ENCODE measurements at regions not wholly inside any gene's neighbourhood (a gene's known extent, or its start where the extent isn't known, plus 50 kb on each side); places are given as distances from the start of the nearest gene placed in this dataset.

GRCh38 chr9:106314476-106314875, 548.5 kb upstream of the ZNF462 start:
- TF ChIP-seq, protein P1, sequence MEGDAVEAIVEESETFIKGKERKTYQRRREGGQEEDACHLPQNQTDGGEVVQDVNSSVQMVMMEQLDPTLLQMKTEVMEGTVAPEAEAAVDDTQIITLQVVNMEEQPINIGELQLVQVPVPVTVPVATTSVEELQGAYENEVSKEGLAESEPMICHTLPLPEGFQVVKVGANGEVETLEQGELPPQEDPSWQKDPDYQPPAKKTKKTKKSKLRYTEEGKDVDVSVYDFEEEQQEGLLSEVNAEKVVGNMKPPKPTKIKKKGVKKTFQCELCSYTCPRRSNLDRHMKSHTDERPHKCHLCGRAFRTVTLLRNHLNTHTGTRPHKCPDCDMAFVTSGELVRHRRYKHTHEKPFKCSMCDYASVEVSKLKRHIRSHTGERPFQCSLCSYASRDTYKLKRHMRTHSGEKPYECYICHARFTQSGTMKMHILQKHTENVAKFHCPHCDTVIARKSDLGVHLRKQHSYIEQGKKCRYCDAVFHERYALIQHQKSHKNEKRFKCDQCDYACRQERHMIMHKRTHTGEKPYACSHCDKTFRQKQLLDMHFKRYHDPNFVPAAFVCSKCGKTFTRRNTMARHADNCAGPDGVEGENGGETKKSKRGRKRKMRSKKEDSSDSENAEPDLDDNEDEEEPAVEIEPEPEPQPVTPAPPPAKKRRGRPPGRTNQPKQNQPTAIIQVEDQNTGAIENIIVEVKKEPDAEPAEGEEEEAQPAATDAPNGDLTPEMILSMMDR (IDR thresholded peaks at IDR 0.05): no peak
- no peaks in the 10 kb centered on the region for H3K36me3 ChIP-seq
- no peaks in the 10 kb centered on the region for H3K27me3 ChIP-seq (ENCODE audit: low read depth)
- no peak overlapping the region for H3K27ac ChIP-seq
- no peak overlapping the region for H3K4me3 ChIP-seq
- intact Hi-C loops (cut with DNase I): no loop called here
- no peaks in the 10 kb centered on the region for H3K9me3 ChIP-seq
- DNase-seq: no peak
- ATAC-seq: no peak
- no peaks in the 10 kb centered on the region for H3K4me1 ChIP-seq

DNA sequence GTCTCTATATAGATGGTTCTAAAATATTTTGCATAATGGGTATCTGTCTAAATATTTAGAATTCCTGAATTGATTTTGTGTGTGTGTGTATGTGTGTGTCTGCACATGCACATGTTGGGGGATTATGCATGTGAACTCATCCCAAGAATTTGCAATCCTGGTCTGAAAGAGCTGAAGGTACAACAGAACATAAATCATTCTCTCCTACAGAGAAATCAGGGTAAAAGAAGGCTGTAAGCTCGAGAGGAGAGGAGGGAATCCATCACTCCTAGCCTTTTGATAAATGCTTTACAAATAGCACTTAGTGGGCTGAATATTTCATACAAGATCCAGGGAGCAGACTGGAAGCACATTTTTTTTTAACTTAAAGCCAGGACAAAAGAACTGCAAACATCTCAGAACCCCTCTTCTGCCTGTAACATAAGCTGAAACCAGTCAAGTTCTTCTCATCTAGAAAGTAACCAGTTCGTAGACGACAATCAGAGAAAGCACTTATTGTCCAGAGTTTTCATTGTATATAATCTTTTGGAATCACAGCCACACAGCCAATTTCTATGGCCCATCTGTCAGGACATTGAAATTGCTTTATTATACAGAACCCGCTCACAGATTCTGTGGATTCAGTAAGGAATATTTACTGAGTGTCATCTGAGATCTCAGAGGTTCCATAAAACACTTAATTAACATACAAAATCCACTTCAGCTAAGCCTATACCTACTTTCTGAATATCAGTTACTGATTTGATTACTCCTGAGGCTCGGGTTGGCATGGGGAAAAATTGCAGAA, 541.4 kb upstream of the ZNF462 start:
- Histone ChIP-seq H3K36me3 (no peaks in the 10 kb centered on the region), H3K27ac (no peak overlapping the region), H3K4me1 (no peaks in the 10 kb centered on the region), H3K4me3 (no peak overlapping the region), H3K27me3 (ENCODE audit: low read depth) (no peaks in the 10 kb centered on the region), H3K9me3 (no peaks in the 10 kb centered on the region)
- TF ChIP-seq, protein P1 (IDR thresholded peaks at IDR 0.05): no peak
- intact Hi-C loops (cut with DNase I): no loop called here
- no peak for ATAC-seq
- DNase-seq: no peak

- intact Hi-C loops (cut with DNase I): no loop called here
- TF ChIP-seq, protein P1 (IDR thresholded peaks at IDR 0.05): no peak
- Histone ChIP-seq H3K27ac (no peak overlapping the region), H3K4me3 (no peak overlapping the region), H3K9me3 (no peaks in the 10 kb centered on the region), H3K27me3 (ENCODE audit: low read depth) (no peaks in the 10 kb centered on the region), H3K36me3 (no peaks in the 10 kb centered on the region), H3K4me1 (no peaks in the 10 kb centered on the region)
- no peak for DNase-seq
- no peak for ATAC-seq
Observed at GRCh38 chr9:106322706-106323245, 540.2 kb upstream of the ZNF462 start.

DNA sequence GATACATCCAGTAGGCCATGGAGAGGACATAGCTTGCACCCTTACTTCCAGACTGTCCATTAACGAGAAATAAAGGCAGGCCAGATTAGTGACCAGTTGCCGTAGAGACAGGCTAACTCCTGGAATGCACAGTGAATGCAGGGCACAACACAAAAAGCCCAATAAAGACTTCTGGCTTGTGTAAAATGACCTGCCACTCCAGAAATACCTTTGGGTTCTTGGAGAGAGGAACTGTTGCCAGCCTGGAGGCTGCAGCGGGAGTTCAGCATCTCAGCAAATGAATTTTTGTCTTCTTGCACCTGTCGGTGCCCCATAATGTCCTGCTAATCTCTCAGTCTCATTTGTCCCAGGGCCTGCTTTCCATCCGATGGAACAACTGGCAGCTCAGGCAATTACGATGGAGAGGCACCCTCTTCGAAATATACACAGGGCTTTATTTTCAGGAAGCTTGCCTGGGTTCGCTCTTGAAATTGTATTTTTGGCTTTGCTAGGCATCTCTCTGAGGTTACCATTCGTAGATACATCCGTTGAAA, 538.8 kb upstream of the ZNF462 start:
- TF ChIP-seq, protein P1 (IDR thresholded peaks at IDR 0.05): no peak
- Histone ChIP-seq H3K9me3 (no peaks in the 10 kb centered on the region), H3K4me1 (no peaks in the 10 kb centered on the region), H3K4me3 (no peak overlapping the region), H3K27me3 (ENCODE audit: low read depth) (no peaks in the 10 kb centered on the region), H3K36me3 (no peaks in the 10 kb centered on the region), H3K27ac (no peak overlapping the region)
- intact Hi-C loops (cut with DNase I): no loop called here
- ATAC-seq: no peak
- no peak for DNase-seq

- H3K4me3 ChIP-seq: no peak overlapping the region
- TF ChIP-seq, protein P1 (IDR thresholded peaks at IDR 0.05): no peak
- intact Hi-C loops (cut with DNase I): no loop called here
Observed at GRCh38 chr9:106324591-106325280, 538.2 kb upstream of the ZNF462 start.

More at GRCh38 chr9:106324591-106325280, 538.2 kb upstream of the ZNF462 start:
- no peak overlapping the region for H3K27ac ChIP-seq
- H3K36me3 ChIP-seq: no peaks in the 10 kb centered on the region
- H3K27me3 ChIP-seq (ENCODE audit: low read depth): no peaks in the 10 kb centered on the region
- H3K9me3 ChIP-seq: no peaks in the 10 kb centered on the region
- no peaks in the 10 kb centered on the region for H3K4me1 ChIP-seq
- ATAC-seq (no peak), DNase-seq (no peak)
